ENCODE measurements at regions not wholly inside any gene's neighbourhood (a gene's known extent, or its start where the extent isn't known, plus 50 kb on each side); places are given as distances from the start of the nearest gene placed in this dataset.

DNA sequence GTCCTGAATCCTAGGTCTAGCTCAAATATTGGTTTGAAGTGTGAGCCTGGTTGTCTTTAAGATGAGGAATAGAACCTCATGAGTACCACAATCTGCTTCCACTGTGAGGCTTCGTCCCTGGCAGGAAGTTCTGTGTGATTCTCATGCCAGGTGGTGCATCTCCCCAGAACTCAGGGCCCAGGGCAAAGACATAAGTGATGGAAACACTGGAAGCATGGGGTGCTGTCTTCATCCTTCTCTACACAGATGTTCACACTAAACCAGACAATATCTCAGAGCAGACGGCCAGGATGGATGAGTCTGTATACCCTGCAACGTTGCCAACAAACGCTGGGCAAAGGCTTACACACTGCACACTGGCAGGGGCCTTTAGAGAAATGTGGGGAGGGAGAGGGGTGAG is 475.9 kb upstream of the B3GAT1 start:
- DNase-seq = no peak
- H3K36me3 ChIP-seq = no peaks in the 10 kb centered on the region
- in situ Hi-C loops (cut with MboI; ENCODE audit: low pct_ligation_motif_present in 1 of 4, low pct_unique_long_range_greater_than_20kb in 1 of 4, low sequenced_read_pairs in 3 of 4) (no loop called here), intact Hi-C loops (cut with DNase I; ENCODE audit: low total_unique reads) (no loop called here)
- no peak overlapping the region for H3K4me3 ChIP-seq
- peaks cover 4% of the 10 kb centered on the region for H3K27me3 ChIP-seq
- WGBS, 2 donors (ENCODE audit: low coverage in 1 of 2) = 29 to 75% methylated on average over 1 to 4 of the region's 4 CpGs
- TF ChIP-seq POLR2AphosphoS5 (IDR thresholded peaks at IDR 0.05) (no peak), EP300 (IDR thresholded peaks at IDR 0.05; ENCODE audit: low read depth) (no peak), POLR2A (IDR thresholded peaks at IDR 0.05) (no peak)
- TF ChIP-seq, protein P1, sequence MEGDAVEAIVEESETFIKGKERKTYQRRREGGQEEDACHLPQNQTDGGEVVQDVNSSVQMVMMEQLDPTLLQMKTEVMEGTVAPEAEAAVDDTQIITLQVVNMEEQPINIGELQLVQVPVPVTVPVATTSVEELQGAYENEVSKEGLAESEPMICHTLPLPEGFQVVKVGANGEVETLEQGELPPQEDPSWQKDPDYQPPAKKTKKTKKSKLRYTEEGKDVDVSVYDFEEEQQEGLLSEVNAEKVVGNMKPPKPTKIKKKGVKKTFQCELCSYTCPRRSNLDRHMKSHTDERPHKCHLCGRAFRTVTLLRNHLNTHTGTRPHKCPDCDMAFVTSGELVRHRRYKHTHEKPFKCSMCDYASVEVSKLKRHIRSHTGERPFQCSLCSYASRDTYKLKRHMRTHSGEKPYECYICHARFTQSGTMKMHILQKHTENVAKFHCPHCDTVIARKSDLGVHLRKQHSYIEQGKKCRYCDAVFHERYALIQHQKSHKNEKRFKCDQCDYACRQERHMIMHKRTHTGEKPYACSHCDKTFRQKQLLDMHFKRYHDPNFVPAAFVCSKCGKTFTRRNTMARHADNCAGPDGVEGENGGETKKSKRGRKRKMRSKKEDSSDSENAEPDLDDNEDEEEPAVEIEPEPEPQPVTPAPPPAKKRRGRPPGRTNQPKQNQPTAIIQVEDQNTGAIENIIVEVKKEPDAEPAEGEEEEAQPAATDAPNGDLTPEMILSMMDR (IDR thresholded peaks at IDR 0.05) = no peak
- H3K9me3 ChIP-seq = no peaks in the 10 kb centered on the region
- H3K4me1 ChIP-seq = no peaks in the 10 kb centered on the region
- no peak overlapping the region for H3K27ac ChIP-seq

- WGBS, 2 donors (ENCODE audit: low coverage in 1 of 2) = 76 to 84% methylated on average over 5 to 8 of the region's 8 CpGs
- TF ChIP-seq POLR2A (IDR thresholded peaks at IDR 0.05) (no peak), POLR2AphosphoS5 (IDR thresholded peaks at IDR 0.05) (no peak), EP300 (IDR thresholded peaks at IDR 0.05; ENCODE audit: low read depth) (no peak)
- TF ChIP-seq, protein P1 (IDR thresholded peaks at IDR 0.05) = no peak
These were observed 471.4 kb upstream of the B3GAT1 start for GRCh38 chr11:134883484-134883883.

GRCh38 chr11:134882671-134883297 is 470.7 kb upstream of the B3GAT1 start:
- Histone ChIP-seq H3K27ac (no peak overlapping the region), H3K4me3 (no peak overlapping the region), H3K27me3 (peaks cover 4% of the 10 kb centered on the region), H3K4me1 (no peaks in the 10 kb centered on the region), H3K36me3 (no peaks in the 10 kb centered on the region), H3K9me3 (no peaks in the 10 kb centered on the region)
- DNase-seq = no peak
- in situ Hi-C loops (cut with MboI; ENCODE audit: low pct_ligation_motif_present in 1 of 4, low pct_unique_long_range_greater_than_20kb in 1 of 4, low sequenced_read_pairs in 3 of 4) (no loop called here), intact Hi-C loops (cut with DNase I; ENCODE audit: low total_unique reads) (no loop called here)
- TF ChIP-seq, protein P1 (IDR thresholded peaks at IDR 0.05) = no peak
- 63 to 72% methylated on average over 6 to 13 of the region's 13 CpGs for WGBS, 2 donors (ENCODE audit: low coverage in 1 of 2)

More at GRCh38 chr11:134883484-134883883, 471.4 kb upstream of the B3GAT1 start:
- in situ Hi-C loops (cut with MboI; ENCODE audit: low pct_ligation_motif_present in 1 of 4, low pct_unique_long_range_greater_than_20kb in 1 of 4, low sequenced_read_pairs in 3 of 4) (no loop called here), intact Hi-C loops (cut with DNase I; ENCODE audit: low total_unique reads) (no loop called here)
- Histone ChIP-seq H3K4me1 (no peaks in the 10 kb centered on the region), H3K36me3 (no peaks in the 10 kb centered on the region), H3K9me3 (no peaks in the 10 kb centered on the region), H3K4me3 (no peak overlapping the region), H3K27me3 (peaks cover 4% of the 10 kb centered on the region), H3K27ac (no peak overlapping the region)
- DNase-seq = no peak

DNA sequence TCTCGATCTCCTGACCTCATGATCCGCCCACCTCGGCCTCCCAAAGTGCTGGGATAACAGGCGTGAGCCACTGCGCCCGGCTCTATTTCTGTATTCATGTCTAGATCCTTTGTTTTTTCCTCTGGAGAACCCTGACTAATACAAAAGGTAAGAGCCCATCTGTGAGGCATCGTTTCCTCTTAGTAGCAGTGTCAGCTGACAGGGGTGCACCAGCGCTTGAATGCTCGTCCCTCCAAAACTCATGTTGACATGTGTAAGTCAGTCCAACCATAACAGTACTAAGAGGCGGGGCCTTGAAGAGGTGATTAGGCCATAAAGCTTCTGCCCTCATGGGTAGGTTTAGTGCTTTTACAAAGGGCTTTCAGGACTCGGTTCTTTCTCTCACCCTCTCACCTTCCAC is 470.1 kb upstream of the B3GAT1 start:
- no peaks in the 10 kb centered on the region for H3K36me3 ChIP-seq
- H3K9me3 ChIP-seq = no peaks in the 10 kb centered on the region
- intact Hi-C loops (cut with DNase I; ENCODE audit: low total_unique reads) = no loop called here
- no peak for DNase-seq
- H3K4me1 ChIP-seq = no peaks in the 10 kb centered on the region
- no peak overlapping the region for H3K27ac ChIP-seq
- TF ChIP-seq POLR2AphosphoS5 (IDR thresholded peaks at IDR 0.05) (no peak), EP300 (IDR thresholded peaks at IDR 0.05; ENCODE audit: low read depth) (no peak), POLR2A (IDR thresholded peaks at IDR 0.05) (no peak)
- TF ChIP-seq, protein P1 (IDR thresholded peaks at IDR 0.05) = no peak
- in situ Hi-C loops (cut with MboI; ENCODE audit: low pct_ligation_motif_present in 1 of 4, low pct_unique_long_range_greater_than_20kb in 1 of 4, low sequenced_read_pairs in 3 of 4) = no loop called here
- H3K27me3 ChIP-seq = peaks cover 4% of the 10 kb centered on the region
- no peak overlapping the region for H3K4me3 ChIP-seq
- 50 to 65% methylated on average over 1 to 11 of the region's 11 CpGs for WGBS, 2 donors (ENCODE audit: low coverage in 1 of 2)
